HT-29 (cell line): ENCODE measurements at regions not wholly inside any gene's neighbourhood (a gene's known extent, or its start where the extent isn't known, plus 50 kb on each side); places are given as distances from the start of the nearest gene placed in this dataset.
"Not testable (repeated sequence)": the region's sequence is repeated elsewhere in the genome, so short reads cannot be mapped to it uniquely, and the experiment has no call there.

ENCODE experiments used
- DNase-seq: peaks from one replicate; pipeline ENCODE4 v3.0.0-alpha.2; 2015; ENCODE audit warnings: low spot score

GRCh38 chr5:162964144-162964543 is 473.3 kb upstream of the CCNG1 start:
- peak; percentile 59 for DNase-seq

GRCh38 chr5:162990063-162990462 is 447.3 kb upstream of the CCNG1 start:
- no peak for DNase-seq

GRCh38 chr5:162990856-162991497 is 446.4 kb upstream of the CCNG1 start:
- peak; percentile 32 for DNase-seq

GRCh38 chr5:162995568-162995967 is 441.8 kb upstream of the CCNG1 start:
- no peak for DNase-seq

GRCh38 chr5:162996053-162996452 is 441.3 kb upstream of the CCNG1 start:
- DNase-seq, result no peak

- DNase-seq, result peak; percentile 37
Observed at GRCh38 chr5:163005949-163006348, 431.4 kb upstream of the CCNG1 start.

- DNase-seq, result no peak
Observed at GRCh38 chr5:163022582-163023128, 414.7 kb upstream of the CCNG1 start.

- no peak for DNase-seq
Observed at GRCh38 chr5:163023846-163024245, 413.5 kb upstream of the CCNG1 start.

GRCh38 chr5:163024936-163025335 is 412.5 kb upstream of the CCNG1 start:
- DNase-seq, result no peak

GRCh38 chr5:163033656-163034055 is 403.7 kb upstream of the CCNG1 start:
- no peak for DNase-seq

- DNase-seq, result no peak
Observed at GRCh38 chr5:163041254-163041653, 396.1 kb upstream of the CCNG1 start.

GRCh38 chr5:163079618-163080017 is 357.8 kb upstream of the CCNG1 start:
- DNase-seq, result peak; percentile 33

GRCh38 chr5:163089230-163089629 is 348.2 kb upstream of the CCNG1 start:
- no peak for DNase-seq

GRCh38 chr5:163089926-163090325 is 347.5 kb upstream of the CCNG1 start:
- DNase-seq, result no peak

GRCh38 chr5:163094492-163095180 is 342.8 kb upstream of the CCNG1 start:
- DNase-seq, result no peak

- peak; percentile 33 for DNase-seq
Observed at GRCh38 chr5:163104464-163104863, 332.9 kb upstream of the CCNG1 start.

- no peak for DNase-seq
Observed at GRCh38 chr5:163105456-163105855, 331.9 kb upstream of the CCNG1 start.

- no peak for DNase-seq
Observed at GRCh38 chr5:163106098-163106497, 331.3 kb upstream of the CCNG1 start.

GRCh38 chr5:163108351-163108750 is 329.0 kb upstream of the CCNG1 start:
- DNase-seq, result no peak

GRCh38 chr5:163115011-163115410 is 322.4 kb upstream of the CCNG1 start:
- DNase-seq, result no peak

GRCh38 chr5:163116618-163117017 is 320.8 kb upstream of the CCNG1 start:
- not testable (repeated sequence) for DNase-seq

GRCh38 chr5:163134061-163134460 is 303.3 kb upstream of the CCNG1 start:
- DNase-seq, result no peak

GRCh38 chr5:163135849-163136248 is 301.5 kb upstream of the CCNG1 start:
- no peak for DNase-seq
